Breast epithelium (tissue), 4 donors: ENCODE measurements at regions not wholly inside any gene's neighbourhood (a gene's known extent, or its start where the extent isn't known, plus 50 kb on each side); places are given as distances from the start of the nearest gene placed in this dataset.

ENCODE experiments used
- DNase-seq, 2 donors: peaks; one replicate each; pipeline ENCODE4 v3.0.0-alpha.2; 2019; ENCODE audit warnings: low spot score in 2 of 2
- H3K27ac ChIP-seq, 2 donors: fragments of 200-600 bp; sonication (generic) in 1 of 2; one replicate each; pipeline ENCODE4 v1.5.1; 2016 to 2019; ENCODE audit warnings: mild to moderate bottlenecking in 1 of 2
- H3K27me3 ChIP-seq, 2 donors: fragments of 200-600 bp; sonication (generic) in 1 of 2; one replicate each; pipeline versions ENCODE4 v1.5.1 to v1.6.0; 2017 to 2019; ENCODE audit warnings: control low read depth in 1 of 2, mild to moderate bottlenecking in 1 of 2
- H3K36me3 ChIP-seq: fragments of 200-600 bp; one replicate; pipeline ENCODE4 v1.5.1; 2019
- H3K4me1 ChIP-seq, 2 donors: fragments of 200-600 bp; sonication (generic); one replicate each; pipeline ENCODE4 v1.5.1; 2016 to 2019; ENCODE audit warnings: control low read depth in 1 of 2
- H3K4me3 ChIP-seq, 3 donors: fragments of 200-600 bp; sonication (generic); 1 replicate in 2 of 3; 2 replicates in 1 of 3; pipeline ENCODE4 v1.5.1; 2016 to 2019; ENCODE audit warnings: mild to moderate bottlenecking in 3 of 3, moderate library complexity in 2 of 3
- H3K9me3 ChIP-seq, 2 donors: fragments of 200-600 bp; sonication (generic) in 1 of 2; one replicate each; pipeline ENCODE4 v1.5.1; 2016 to 2019; ENCODE audit warnings: control low read depth in 1 of 2
- POLR2A ChIP-seq: fragments of 450-650 bp; IDR thresholded peaks from one replicate; pipeline ENCODE4 v1.6.1; 2016; ENCODE audit warnings: antibody characterized with exemption, mild to moderate bottlenecking, moderate library complexity
- POLR2AphosphoS5 ChIP-seq, 3 donors: sonication (generic); formaldehyde crosslinking; IDR thresholded peaks; one replicate each; pipeline ENCODE4 v1.6.1; 2017; ENCODE audit warnings: antibody characterized with exemption in 3 of 3
- intact Hi-C: fragments of 100-400 bp; cut with DNase I; formaldehyde crosslinking; loops from one replicate; pipeline ENCODE4 v1.15.1; 2023; ENCODE audit warnings: low total_unique reads
- TF ChIP-seq, protein P1 (sequence below), 3 donors: fragments of 450-650 bp; IDR thresholded peaks; one replicate each; pipeline ENCODE4 v1.5.1; 2016 to 2017; ENCODE audit warnings: antibody characterized with exemption in 3 of 3, mild to moderate bottlenecking in 3 of 3, moderate library complexity in 3 of 3

DNA sequence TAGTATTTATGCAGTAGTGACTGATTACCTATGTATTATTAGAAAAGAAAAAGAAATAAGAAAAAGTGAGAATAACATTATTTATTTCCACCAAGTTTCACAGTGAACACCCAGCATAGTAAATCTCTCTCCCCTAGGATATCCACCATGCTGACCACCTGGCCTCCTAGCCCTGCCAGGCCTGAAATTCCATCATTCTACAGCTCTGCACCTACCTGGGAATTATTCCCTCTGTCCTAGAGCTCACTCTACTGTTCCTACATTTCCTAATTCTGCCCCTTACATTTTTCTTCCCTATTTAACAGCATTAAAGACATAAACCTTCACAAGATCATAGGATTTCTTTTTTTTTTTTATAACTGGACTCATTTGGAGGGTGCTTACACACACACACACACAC lies 525.3 kb upstream of the PPP2R3A start:
- no peak overlapping the region for H3K27ac ChIP-seq
- DNase-seq: no peak
- H3K4me3 ChIP-seq: no peak overlapping the region
- TF ChIP-seq, protein P1, sequence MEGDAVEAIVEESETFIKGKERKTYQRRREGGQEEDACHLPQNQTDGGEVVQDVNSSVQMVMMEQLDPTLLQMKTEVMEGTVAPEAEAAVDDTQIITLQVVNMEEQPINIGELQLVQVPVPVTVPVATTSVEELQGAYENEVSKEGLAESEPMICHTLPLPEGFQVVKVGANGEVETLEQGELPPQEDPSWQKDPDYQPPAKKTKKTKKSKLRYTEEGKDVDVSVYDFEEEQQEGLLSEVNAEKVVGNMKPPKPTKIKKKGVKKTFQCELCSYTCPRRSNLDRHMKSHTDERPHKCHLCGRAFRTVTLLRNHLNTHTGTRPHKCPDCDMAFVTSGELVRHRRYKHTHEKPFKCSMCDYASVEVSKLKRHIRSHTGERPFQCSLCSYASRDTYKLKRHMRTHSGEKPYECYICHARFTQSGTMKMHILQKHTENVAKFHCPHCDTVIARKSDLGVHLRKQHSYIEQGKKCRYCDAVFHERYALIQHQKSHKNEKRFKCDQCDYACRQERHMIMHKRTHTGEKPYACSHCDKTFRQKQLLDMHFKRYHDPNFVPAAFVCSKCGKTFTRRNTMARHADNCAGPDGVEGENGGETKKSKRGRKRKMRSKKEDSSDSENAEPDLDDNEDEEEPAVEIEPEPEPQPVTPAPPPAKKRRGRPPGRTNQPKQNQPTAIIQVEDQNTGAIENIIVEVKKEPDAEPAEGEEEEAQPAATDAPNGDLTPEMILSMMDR (IDR thresholded peaks at IDR 0.05): no peak
- no peak for TF ChIP-seq POLR2AphosphoS5 (IDR thresholded peaks at IDR 0.05)
- no peak for TF ChIP-seq POLR2A
- no peaks in the 10 kb centered on the region for H3K4me1 ChIP-seq
- no peaks in the 10 kb centered on the region for H3K36me3 ChIP-seq
- H3K9me3 ChIP-seq: no peaks in the 10 kb centered on the region
- no peaks in the 10 kb centered on the region for H3K27me3 ChIP-seq
- intact Hi-C loops: no loop called here

DNA sequence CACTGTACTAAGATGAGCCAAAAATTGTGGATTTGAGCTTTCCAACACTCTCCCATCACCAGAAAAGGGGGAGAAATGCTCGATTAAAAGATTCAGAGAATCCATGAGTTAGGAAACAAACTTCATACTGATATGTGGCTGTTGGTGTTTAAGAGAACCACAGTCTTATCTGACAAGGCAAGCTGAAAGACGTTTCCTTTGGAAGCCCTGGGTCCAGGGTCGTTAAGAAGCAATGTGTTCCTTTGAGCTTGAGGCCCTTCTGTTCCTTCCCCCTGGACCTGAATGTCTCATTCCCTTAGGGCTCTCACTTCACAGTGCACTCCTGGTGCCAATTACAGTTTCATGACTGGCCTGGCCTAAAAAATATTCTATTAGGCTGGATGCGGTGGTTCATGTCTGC lies 524.8 kb upstream of the PPP2R3A start:
- Histone ChIP-seq H3K27me3 (no peaks in the 10 kb centered on the region), H3K4me3 (no peak overlapping the region), H3K9me3 (no peaks in the 10 kb centered on the region), H3K36me3 (no peaks in the 10 kb centered on the region), H3K27ac (no peak overlapping the region), H3K4me1 (no peaks in the 10 kb centered on the region)
- no peak for DNase-seq
- TF ChIP-seq POLR2AphosphoS5 (IDR thresholded peaks at IDR 0.05) (no peak), POLR2A (no peak)
- TF ChIP-seq, protein P1 (IDR thresholded peaks at IDR 0.05): no peak
- intact Hi-C loops: no loop called here

DNA sequence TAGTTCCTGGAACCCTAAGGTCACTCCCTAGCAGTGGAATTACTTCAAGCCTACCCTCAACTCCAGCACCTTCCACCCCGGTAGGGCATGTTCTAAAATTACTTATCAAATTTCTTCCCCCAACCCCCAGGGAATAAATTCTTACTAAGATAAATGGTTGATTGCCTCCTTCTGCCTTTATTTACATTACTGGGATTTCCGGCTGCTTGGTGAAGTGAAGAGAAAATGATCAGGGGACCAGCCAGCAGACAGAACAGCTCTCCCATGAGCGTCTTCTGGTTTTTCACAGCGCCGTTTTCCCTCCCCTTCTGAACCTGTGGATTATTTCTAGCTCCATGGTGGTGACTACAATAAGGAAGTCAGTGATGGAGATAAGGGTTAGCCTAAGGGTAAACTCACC lies 521.5 kb upstream of the PPP2R3A start:
- DNase-seq: no peak
- Histone ChIP-seq H3K4me3 (no peak overlapping the region), H3K9me3 (no peaks in the 10 kb centered on the region), H3K4me1 (no peaks in the 10 kb centered on the region), H3K27me3 (no peaks in the 10 kb centered on the region), H3K36me3 (no peaks in the 10 kb centered on the region), H3K27ac (no peak overlapping the region)
- TF ChIP-seq, protein P1 (IDR thresholded peaks at IDR 0.05): no peak
- no peak for TF ChIP-seq POLR2AphosphoS5 (IDR thresholded peaks at IDR 0.05)
- TF ChIP-seq POLR2A: no peak
- intact Hi-C loops: no loop called here

DNA sequence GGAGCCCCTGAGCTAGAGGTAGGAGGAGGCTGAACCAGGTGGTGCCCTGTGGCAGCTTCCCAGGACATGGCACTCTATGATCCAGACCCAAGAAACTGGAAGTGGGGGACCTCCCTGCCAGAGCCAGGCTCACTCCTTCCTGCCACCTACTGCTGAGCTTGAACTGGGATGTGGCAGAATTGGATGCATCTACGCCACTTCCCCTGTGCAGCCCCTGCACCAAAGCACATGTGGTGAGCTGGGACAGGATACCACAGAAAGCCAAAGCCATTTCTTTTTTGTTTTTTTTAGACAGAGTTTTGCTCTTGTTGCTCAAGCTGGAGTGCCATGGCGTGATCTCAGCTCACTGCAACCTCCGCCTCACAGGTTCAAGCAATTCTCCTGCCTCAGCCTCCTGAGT lies 518.0 kb upstream of the PPP2R3A start:
- Histone ChIP-seq H3K36me3 (no peaks in the 10 kb centered on the region), H3K4me3 (no peak overlapping the region), H3K27me3 (no peaks in the 10 kb centered on the region), H3K27ac (no peak overlapping the region), H3K4me1 (no peaks in the 10 kb centered on the region), H3K9me3 (no peaks in the 10 kb centered on the region)
- intact Hi-C loops: no loop called here
- no peak for DNase-seq
- TF ChIP-seq POLR2AphosphoS5 (IDR thresholded peaks at IDR 0.05) (no peak), POLR2A (no peak)
- TF ChIP-seq, protein P1 (IDR thresholded peaks at IDR 0.05): no peak

DNA sequence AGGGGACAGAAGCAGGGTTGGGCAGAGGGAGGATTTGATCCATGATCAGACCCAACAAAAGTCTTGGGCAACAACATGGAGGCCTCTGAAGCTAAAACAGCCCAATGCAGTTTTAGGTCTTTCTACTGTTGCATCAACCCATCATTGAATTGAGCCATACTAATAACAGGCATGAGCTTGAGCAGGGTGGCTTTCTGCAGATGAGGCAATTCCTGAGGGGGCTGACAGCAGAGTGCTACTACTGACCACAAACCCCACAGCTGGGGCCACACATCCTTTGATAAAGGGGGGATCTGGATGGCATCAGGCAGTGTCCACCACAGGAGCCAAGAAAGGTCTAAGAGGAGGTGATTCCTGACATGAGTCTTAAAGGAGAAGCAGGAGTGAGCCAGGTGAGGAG lies 517.0 kb upstream of the PPP2R3A start:
- no peak for DNase-seq
- no peak overlapping the region for H3K27ac ChIP-seq
- intact Hi-C loops: no loop called here
- no peaks in the 10 kb centered on the region for H3K4me1 ChIP-seq
- no peaks in the 10 kb centered on the region for H3K36me3 ChIP-seq
- H3K4me3 ChIP-seq: no peak overlapping the region
- TF ChIP-seq POLR2AphosphoS5 (IDR thresholded peaks at IDR 0.05): no peak
- no peak for TF ChIP-seq POLR2A
- TF ChIP-seq, protein P1 (IDR thresholded peaks at IDR 0.05): no peak
- H3K9me3 ChIP-seq: no peaks in the 10 kb centered on the region
- no peaks in the 10 kb centered on the region for H3K27me3 ChIP-seq
